Loucy (cell line): ENCODE measurements at regions not wholly inside any gene's neighbourhood (a gene's known extent, or its start where the extent isn't known, plus 50 kb on each side); places are given as distances from the start of the nearest gene placed in this dataset.

Experiments
- EZH2phosphoT487 ChIP-seq: fragments of 200-600 bp; IDR thresholded peaks from 2 replicates; pipeline ENCODE4 v1.6.1; 2018; ENCODE audit warnings: antibody characterized with exemption, mild to moderate bottlenecking, moderate library complexity, borderline replicate concordance
- TF ChIP-seq, protein P1 (sequence below): fragments of 200-600 bp; sonication (generic); conservative IDR thresholded peaks from 2 replicates; pipeline ENCODE4 v1.5.1; 2014; ENCODE audit warnings: mild to moderate bottlenecking, antibody characterized with exemption, low read length

GRCh38 chr12:90618586-90618985 is 336.4 kb downstream of the CCER1 start:
- TF ChIP-seq, protein P1, sequence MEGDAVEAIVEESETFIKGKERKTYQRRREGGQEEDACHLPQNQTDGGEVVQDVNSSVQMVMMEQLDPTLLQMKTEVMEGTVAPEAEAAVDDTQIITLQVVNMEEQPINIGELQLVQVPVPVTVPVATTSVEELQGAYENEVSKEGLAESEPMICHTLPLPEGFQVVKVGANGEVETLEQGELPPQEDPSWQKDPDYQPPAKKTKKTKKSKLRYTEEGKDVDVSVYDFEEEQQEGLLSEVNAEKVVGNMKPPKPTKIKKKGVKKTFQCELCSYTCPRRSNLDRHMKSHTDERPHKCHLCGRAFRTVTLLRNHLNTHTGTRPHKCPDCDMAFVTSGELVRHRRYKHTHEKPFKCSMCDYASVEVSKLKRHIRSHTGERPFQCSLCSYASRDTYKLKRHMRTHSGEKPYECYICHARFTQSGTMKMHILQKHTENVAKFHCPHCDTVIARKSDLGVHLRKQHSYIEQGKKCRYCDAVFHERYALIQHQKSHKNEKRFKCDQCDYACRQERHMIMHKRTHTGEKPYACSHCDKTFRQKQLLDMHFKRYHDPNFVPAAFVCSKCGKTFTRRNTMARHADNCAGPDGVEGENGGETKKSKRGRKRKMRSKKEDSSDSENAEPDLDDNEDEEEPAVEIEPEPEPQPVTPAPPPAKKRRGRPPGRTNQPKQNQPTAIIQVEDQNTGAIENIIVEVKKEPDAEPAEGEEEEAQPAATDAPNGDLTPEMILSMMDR: no peak
- no peak for TF ChIP-seq EZH2phosphoT487
